K562 (cell line): ENCODE measurements at regions not wholly inside any gene's neighbourhood (a gene's known extent, or its start where the extent isn't known, plus 50 kb on each side); places are given as distances from the start of the nearest gene placed in this dataset.

Experiments used
- ATAC-seq: fragments of 200-7000 bp; cut with Tn5 transposase; 3 replicates; pipeline ENCODE4 v1.9.1; 2020; ENCODE audit warnings: moderate library complexity
- BruUV-seq: library from RNA; stranded (reverse); fragments of 400-500 nt; replicated peaks from 2 replicates; lab custom pipeline; 2021; lab: Mats Ljungman, UMichigan
- CTCF ChIA-PET: fragments of 300-600 bp; formaldehyde crosslinking; extraction: SDS; loops from one replicate; lab custom pipeline; 2021; ENCODE audit warnings: low intra/inter-chr PET ratio; lab: Yijun Ruan, JAX
- POLR2A ChIA-PET: fragments of 300-600, 350-650 bp; sonication (Branson Sonifier 250); formaldehyde crosslinking; extraction: SDS; loops from one replicate; lab custom pipeline; 2021; ENCODE audit warnings: antibody characterized with exemption, inconsistent platforms; lab: Yijun Ruan, JAX
- DNase-seq, 4 experiments: peaks; one replicate each; pipeline versions ENCODE4 v3.0.0 to v3.0.0-alpha.2; 2011 to 2018; ENCODE audit warnings: low spot score in 3 of 4, mixed read lengths in 3 of 4; ENCODE audit errors: extremely low read depth in 1 of 4
- FAIRE-seq: peaks from 2 replicates; lab custom pipeline; 2011; peaks lifted over from hg19 to GRCh38; lab: Jason Lieb, UNC
- H2AFZ ChIP-seq: 2 replicates; pipeline ENCODE4 v1.6.0; 2011; ENCODE audit warnings: low read depth, low read length, control low read depth, inconsistent platforms
- H3K27ac ChIP-seq: fragments of 200-600 bp; 3 replicates; pipeline ENCODE4 v1.8.0; 2011; ENCODE audit warnings: low read depth, mild to moderate bottlenecking, control low read depth, inconsistent platforms, low read length, moderate library complexity, mixed read lengths; ENCODE audit errors: extremely low read depth
- H3K27me3 ChIP-seq, 2 experiments: fragments of 300-600 bp in 1 of 2; 2 replicates in 1 of 2; 3 replicates in 1 of 2; pipeline versions ENCODE4 v1.6.0 to v1.8.0; 2011; ENCODE audit warnings: inconsistent platforms in 2 of 2, low read length in 2 of 2, mild to moderate bottlenecking in 1 of 2, mixed read lengths in 1 of 2, moderate library complexity in 1 of 2; ENCODE audit not compliant: control insufficient read depth in 2 of 2, insufficient read depth in 2 of 2
- H3K36me3 ChIP-seq: fragments of 300-600 bp; 3 replicates; pipeline ENCODE4 v1.8.0; 2011; ENCODE audit warnings: mild to moderate bottlenecking, low read length, inconsistent platforms; ENCODE audit not compliant: control insufficient read depth, insufficient read depth
- H3K4me1 ChIP-seq, 2 experiments: fragments of 200-600 bp in 1 of 2; replicated peaks in 1 of 2; 2 replicates in 1 of 2; 3 replicates in 1 of 2; pipeline versions ENCODE4 v1.5.1 to v1.8.0; 2011; ENCODE audit warnings: inconsistent platforms in 2 of 2, low read length in 2 of 2, mild to moderate bottlenecking in 1 of 2, mixed read lengths in 1 of 2, moderate library complexity in 1 of 2; ENCODE audit not compliant: control insufficient read depth in 2 of 2, insufficient read depth in 2 of 2
- H3K4me2 ChIP-seq: 2 replicates; pipeline ENCODE4 v1.6.1; 2011; ENCODE audit warnings: low read length, control low read depth, inconsistent platforms, mixed read lengths; ENCODE audit not compliant: insufficient read depth
- H3K4me3 ChIP-seq: fragments of 200-600 bp; sonication (generic), shearing (Covaris generic); 2 replicates; pipeline ENCODE4 v1.5.1; 2016; ENCODE audit warnings: control low read depth, inconsistent platforms
- H3K79me2 ChIP-seq: fragments of 200-600 bp; 3 replicates; pipeline ENCODE4 v1.8.0; 2011; ENCODE audit warnings: low read length, inconsistent platforms; ENCODE audit not compliant: control insufficient read depth, insufficient read depth
- H3K9ac ChIP-seq, 2 experiments: 2 replicates each; pipeline versions ENCODE4 v1.6.0 to v1.6.1; 2011; ENCODE audit warnings: low read depth in 2 of 2, low read length in 2 of 2, control low read depth in 1 of 2, inconsistent platforms in 1 of 2, mild to moderate bottlenecking in 1 of 2, mixed read lengths in 1 of 2; ENCODE audit not compliant: insufficient read depth in 1 of 2
- H3K9me1 ChIP-seq: one replicate; pipeline ENCODE4 v1.6.0; 2011; ENCODE audit warnings: inconsistent platforms, mild to moderate bottlenecking, low read length, moderate library complexity; ENCODE audit not compliant: control insufficient read depth, insufficient read depth
- H3K9me3 ChIP-seq: replicated peaks from 2 replicates; pipeline ENCODE4 v1.5.1; 2011; ENCODE audit warnings: low read depth, low read length, inconsistent platforms; ENCODE audit not compliant: control insufficient read depth, insufficient read depth
- H4K20me1 ChIP-seq: replicated peaks from 2 replicates; pipeline ENCODE4 v1.6.1; 2011; ENCODE audit warnings: low read length, inconsistent platforms, mixed read lengths; ENCODE audit not compliant: control insufficient read depth, insufficient read depth
- BRCA1 ChIP-seq, 2 experiments: fragments of 450-650 bp in 1 of 2; sonication (generic) in 1 of 2; formaldehyde crosslinking in 1 of 2; IDR thresholded peaks; 2 replicates each; pipeline versions ENCODE4 v1.5.0 to v1.6.1; 2017 to 2020; ENCODE audit warnings: mild to moderate bottlenecking in 1 of 2, missing genetic modification reagents in 1 of 2
- CBX8 ChIP-seq: fragments of 200-600 bp; sonication (generic); IDR thresholded peaks from 2 replicates; pipeline ENCODE4 v1.6.1; 2012; ENCODE audit warnings: borderline replicate concordance, mixed run types, low read depth, mild to moderate bottlenecking, moderate library complexity, mixed read lengths, low read length, control low read depth, inconsistent platforms; ENCODE audit not compliant: poor library complexity, severe bottlenecking; ENCODE audit errors: extremely low read depth
- CHD2 ChIP-seq: IDR thresholded peaks from 2 replicates; pipeline ENCODE4 v1.6.1; 2011; ENCODE audit warnings: low read depth, low read length
- KAT7 ChIP-seq: sonication (generic); formaldehyde crosslinking; IDR thresholded peaks from 2 replicates; pipeline ENCODE4 v1.8.0; 2022; ENCODE audit warnings: missing genetic modification reagents, mild to moderate bottlenecking, borderline replicate concordance
- RBM14 ChIP-seq: fragments of 200-400 bp; formaldehyde crosslinking; IDR thresholded peaks from 2 replicates; pipeline ENCODE4 v1.6.1; 2018; ENCODE audit warnings: low read depth, mild to moderate bottlenecking, low read length, moderate library complexity, borderline replicate concordance; ENCODE audit not compliant: insufficient read depth
- RFX5 ChIP-seq: IDR thresholded peaks from 2 replicates; pipeline ENCODE4 v1.6.1; 2011; ENCODE audit warnings: low read depth, mild to moderate bottlenecking, improper control_type of control experiment, low read length
- SAFB ChIP-seq: fragments of 200-400 bp; formaldehyde crosslinking; IDR thresholded peaks from 2 replicates; pipeline ENCODE4 v1.6.1; 2017; ENCODE audit warnings: low read depth, low read length, borderline replicate concordance
- TAF7 ChIP-seq: fragments of 450-650 bp; IDR thresholded peaks from 2 replicates; pipeline ENCODE4 v1.6.1; 2016; ENCODE audit warnings: missing genetic modification characterization, missing compliant biosample characterization
- ZNF431 ChIP-seq: sonication (generic); formaldehyde crosslinking; IDR thresholded peaks from 2 replicates; pipeline ENCODE4 v1.8.0; 2022; ENCODE audit warnings: mild to moderate bottlenecking, missing genetic modification reagents
- WGBS: fragments of 100-300 bp; shearing (Covaris generic); methylation state at CpG from one replicate; pipeline ENCODE4 v1.1.6; 2016; ENCODE audit warnings: low coverage, mixed read lengths; ENCODE audit not compliant: insufficient coverage; ENCODE audit errors: missing lambda C conversion rate; 5-methylcytosine and 5-hydroxymethylcytosine counted together
- in situ Hi-C: fragments of 300-500 bp; cut with MboI; formaldehyde crosslinking; loops from 4 replicates; pipeline ENCODE4 v1.15.0; 2018; ENCODE audit warnings: inconsistent platforms, mixed read lengths
- intact Hi-C: fragments of 100-400 bp; cut with micrococcal nuclease; formaldehyde crosslinking; loops from 2 replicates; pipeline ENCODE4 v1.14.2; 2022
- TF ChIP-seq, protein P1 (sequence below): fragments of 250-450 bp; sonication (Bioruptor Pico); IDR thresholded peaks from 2 replicates; pipeline ENCODE4 v1.4.0; 2020; ENCODE audit warnings: mild to moderate bottlenecking, moderate library complexity, borderline replicate concordance
- TF ChIP-seq, protein P2 (sequence below): fragments of 450-650 bp; formaldehyde crosslinking; IDR thresholded peaks from 2 replicates; pipeline ENCODE4 v1.4.0; 2020; ENCODE audit warnings: mild to moderate bottlenecking, moderate library complexity

GRCh38 chr12:112617153-112617505 lies 174.4 kb upstream of the RPH3A start:
- H3K27ac ChIP-seq: no peak overlapping the region
- FAIRE-seq (no peak), ATAC-seq (no peak), DNase-seq (no peak)
- H3K27me3 ChIP-seq: peaks cover 4 to 13% of the 10 kb centered on the region in 2 experiments; a peak in 3 of 5 replicates
- H3K4me1 ChIP-seq: no peaks in the 10 kb centered on the region
- POLR2A ChIA-PET: interaction anchor here (0.6 to 1.1 kb wide), 4 partner anchors 12 to 439 kb away, joined by 3 to 4 read pairs (median 3); partner anchors contain the start of gene DTX1
- CTCF ChIA-PET: no interaction called here
- no peak overlapping the region for H3K4me3 ChIP-seq
- in situ Hi-C loops: no loop called here
- H3K4me2 ChIP-seq: no peak overlapping the region
- H3K9me1 ChIP-seq: no peaks in the 10 kb centered on the region
- WGBS: 0% methylated on average over 3 of the region's 3 CpGs
- H3K9ac ChIP-seq: peak overlapping the region in 1 of 2 experiments; percentile 35; a peak in 1 of 4 replicates
- intact Hi-C loops: no loop called here
- H3K9me3 ChIP-seq: no peaks in the 10 kb centered on the region
- H4K20me1 ChIP-seq: no peaks in the 10 kb centered on the region
- no TSS peak for BruUV-seq
- H3K79me2 ChIP-seq: no peaks in the 10 kb centered on the region
- no peak overlapping the region for H2AFZ ChIP-seq
- no peaks in the 10 kb centered on the region for H3K36me3 ChIP-seq
- TF ChIP-seq, protein P1, sequence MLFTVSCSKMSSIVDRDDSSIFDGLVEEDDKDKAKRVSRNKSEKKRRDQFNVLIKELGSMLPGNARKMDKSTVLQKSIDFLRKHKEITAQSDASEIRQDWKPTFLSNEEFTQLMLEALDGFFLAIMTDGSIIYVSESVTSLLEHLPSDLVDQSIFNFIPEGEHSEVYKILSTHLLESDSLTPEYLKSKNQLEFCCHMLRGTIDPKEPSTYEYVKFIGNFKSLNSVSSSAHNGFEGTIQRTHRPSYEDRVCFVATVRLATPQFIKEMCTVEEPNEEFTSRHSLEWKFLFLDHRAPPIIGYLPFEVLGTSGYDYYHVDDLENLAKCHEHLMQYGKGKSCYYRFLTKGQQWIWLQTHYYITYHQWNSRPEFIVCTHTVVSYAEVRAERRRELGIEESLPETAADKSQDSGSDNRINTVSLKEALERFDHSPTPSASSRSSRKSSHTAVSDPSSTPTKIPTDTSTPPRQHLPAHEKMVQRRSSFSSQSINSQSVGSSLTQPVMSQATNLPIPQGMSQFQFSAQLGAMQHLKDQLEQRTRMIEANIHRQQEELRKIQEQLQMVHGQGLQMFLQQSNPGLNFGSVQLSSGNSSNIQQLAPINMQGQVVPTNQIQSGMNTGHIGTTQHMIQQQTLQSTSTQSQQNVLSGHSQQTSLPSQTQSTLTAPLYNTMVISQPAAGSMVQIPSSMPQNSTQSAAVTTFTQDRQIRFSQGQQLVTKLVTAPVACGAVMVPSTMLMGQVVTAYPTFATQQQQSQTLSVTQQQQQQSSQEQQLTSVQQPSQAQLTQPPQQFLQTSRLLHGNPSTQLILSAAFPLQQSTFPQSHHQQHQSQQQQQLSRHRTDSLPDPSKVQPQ (CRISPR knock-in tag): no peak
- TF ChIP-seq, protein P2, sequence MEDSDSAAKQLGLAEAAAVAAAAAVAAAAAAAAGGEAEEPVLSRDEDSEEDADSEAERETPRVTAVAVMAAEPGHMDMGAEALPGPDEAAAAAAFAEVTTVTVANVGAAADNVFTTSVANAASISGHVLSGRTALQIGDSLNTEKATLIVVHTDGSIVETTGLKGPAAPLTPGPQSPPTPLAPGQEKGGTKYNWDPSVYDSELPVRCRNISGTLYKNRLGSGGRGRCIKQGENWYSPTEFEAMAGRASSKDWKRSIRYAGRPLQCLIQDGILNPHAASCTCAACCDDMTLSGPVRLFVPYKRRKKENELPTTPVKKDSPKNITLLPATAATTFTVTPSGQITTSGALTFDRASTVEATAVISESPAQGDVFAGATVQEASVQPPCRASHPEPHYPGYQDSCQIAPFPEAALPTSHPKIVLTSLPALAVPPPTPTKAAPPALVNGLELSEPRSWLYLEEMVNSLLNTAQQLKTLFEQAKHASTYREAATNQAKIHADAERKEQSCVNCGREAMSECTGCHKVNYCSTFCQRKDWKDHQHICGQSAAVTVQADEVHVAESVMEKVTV: no peak
- TF ChIP-seq TAF7 (no peak), KAT7 (CRISPR knock-in tag) (no peak), SAFB (no peak), ZNF431 (CRISPR knock-in tag) (no peak), RBM14 (no peak), RFX5 (no peak), CHD2 (no peak), CBX8 (no peak), BRCA1 (IDR thresholded peaks at IDR 0.05) (no peak), BRCA1 (CRISPR knock-in tag; IDR thresholded peaks at IDR 0.05) (no peak)
- TF ChIP-seq, all 486 proteins: peak for 0
